MCF 10A (cell line): ENCODE measurements at regions not wholly inside any gene's neighbourhood (a gene's known extent, or its start where the extent isn't known, plus 50 kb on each side); places are given as distances from the start of the nearest gene placed in this dataset.

Experiments used
- BruUV-seq: library from RNA; stranded (reverse); fragments of 400-500 nt; replicated peaks from 2 replicates; lab custom pipeline; 2021; lab: Mats Ljungman, UMichigan
- CTCF ChIA-PET: fragments of 300-600 bp; sonication (Branson Sonifier 250); formaldehyde crosslinking; extraction: SDS; loops from one replicate; lab custom pipeline; 2021; ENCODE audit warnings: antibody characterized with exemption, inconsistent platforms; lab: Yijun Ruan, JAX
- POLR2A ChIA-PET: fragments of 300-600, 350-650 bp; sonication (Branson Sonifier 250); formaldehyde crosslinking; extraction: SDS; loops from one replicate; lab custom pipeline; 2020; ENCODE audit warnings: antibody characterized with exemption, inconsistent platforms; lab: Yijun Ruan, JAX
- DNase-seq: peaks from one replicate; pipeline ENCODE4 v3.0.0-alpha.2; 2018; ENCODE audit not compliant: unreplicated experiment
- H3K27ac Mint-ChIP-seq: one replicate; pipeline ENCODE4 v1.8.0; 2022; ENCODE audit warnings: mild to moderate bottlenecking, low read depth, mixed read lengths; ENCODE audit not compliant: unreplicated experiment
- H3K27me3 Mint-ChIP-seq: one replicate; pipeline ENCODE4 v1.8.0; 2022; ENCODE audit warnings: mixed read lengths; ENCODE audit not compliant: insufficient read depth, unreplicated experiment
- H3K36me3 Mint-ChIP-seq: one replicate; pipeline ENCODE4 v1.8.0; 2022; ENCODE audit warnings: mild to moderate bottlenecking, moderate library complexity, mixed read lengths; ENCODE audit not compliant: insufficient read depth, unreplicated experiment
- H3K4me1 Mint-ChIP-seq: one replicate; pipeline ENCODE4 v1.8.0; 2022; ENCODE audit warnings: mixed read lengths; ENCODE audit not compliant: insufficient read depth, unreplicated experiment
- H3K4me3 Mint-ChIP-seq: one replicate; pipeline ENCODE4 v1.8.0; 2022; ENCODE audit warnings: mild to moderate bottlenecking, moderate library complexity, mixed read lengths; ENCODE audit not compliant: unreplicated experiment
- H3K9me3 Mint-ChIP-seq: one replicate; pipeline ENCODE4 v1.8.0; 2022; ENCODE audit warnings: mixed read lengths; ENCODE audit not compliant: unreplicated experiment
- intact Hi-C: fragments of 100-400 bp; cut with micrococcal nuclease; formaldehyde crosslinking; loops from 2 replicates; pipeline ENCODE4 v1.14.1; 2022
- TF ChIP-seq, protein P1 (sequence below): fragments of 200-600 bp; IDR thresholded peaks from one replicate; pipeline ENCODE4 v1.8.0; 2022; ENCODE audit warnings: antibody characterized with exemption, mild to moderate bottlenecking; ENCODE audit not compliant: unreplicated experiment

DNA sequence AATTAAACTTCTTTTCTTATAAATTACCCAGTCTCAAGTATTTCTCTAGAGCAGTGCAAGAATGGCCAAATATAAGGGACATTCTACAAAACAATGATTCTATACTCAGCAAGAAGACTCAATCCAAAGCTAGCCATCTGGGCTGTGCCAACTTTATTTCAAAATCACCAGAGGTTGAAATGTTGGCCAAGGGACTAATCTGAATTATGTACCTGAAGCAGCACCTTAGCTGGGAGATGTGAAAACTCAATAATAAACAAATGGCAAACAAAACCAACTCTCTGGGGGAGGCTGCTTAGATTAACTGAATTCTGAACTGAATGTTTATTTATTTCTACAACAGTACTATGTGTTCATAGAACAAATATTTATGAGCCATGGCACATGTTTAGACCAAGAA lies 251.3 kb downstream of the RDH14 start:
- ChIA-PET CTCF (no interaction called here), POLR2A (interaction anchor here (0.9 kb wide), 1 partner anchor 523 kb away, joined by 4 read pairs; no protein-coding TSS in a partner anchor)
- Mint-ChIP-seq H3K27me3 (no peaks in the 10 kb centered on the region), H3K27ac (no peak overlapping the region), H3K9me3 (no peaks in the 10 kb centered on the region), H3K36me3 (no peaks in the 10 kb centered on the region), H3K4me3 (no peak overlapping the region), H3K4me1 (no peaks in the 10 kb centered on the region)
- TF ChIP-seq, protein P1, sequence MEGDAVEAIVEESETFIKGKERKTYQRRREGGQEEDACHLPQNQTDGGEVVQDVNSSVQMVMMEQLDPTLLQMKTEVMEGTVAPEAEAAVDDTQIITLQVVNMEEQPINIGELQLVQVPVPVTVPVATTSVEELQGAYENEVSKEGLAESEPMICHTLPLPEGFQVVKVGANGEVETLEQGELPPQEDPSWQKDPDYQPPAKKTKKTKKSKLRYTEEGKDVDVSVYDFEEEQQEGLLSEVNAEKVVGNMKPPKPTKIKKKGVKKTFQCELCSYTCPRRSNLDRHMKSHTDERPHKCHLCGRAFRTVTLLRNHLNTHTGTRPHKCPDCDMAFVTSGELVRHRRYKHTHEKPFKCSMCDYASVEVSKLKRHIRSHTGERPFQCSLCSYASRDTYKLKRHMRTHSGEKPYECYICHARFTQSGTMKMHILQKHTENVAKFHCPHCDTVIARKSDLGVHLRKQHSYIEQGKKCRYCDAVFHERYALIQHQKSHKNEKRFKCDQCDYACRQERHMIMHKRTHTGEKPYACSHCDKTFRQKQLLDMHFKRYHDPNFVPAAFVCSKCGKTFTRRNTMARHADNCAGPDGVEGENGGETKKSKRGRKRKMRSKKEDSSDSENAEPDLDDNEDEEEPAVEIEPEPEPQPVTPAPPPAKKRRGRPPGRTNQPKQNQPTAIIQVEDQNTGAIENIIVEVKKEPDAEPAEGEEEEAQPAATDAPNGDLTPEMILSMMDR: no peak
- DNase-seq: no peak
- intact Hi-C loops: no loop called here
- no TSS peak for BruUV-seq

DNA sequence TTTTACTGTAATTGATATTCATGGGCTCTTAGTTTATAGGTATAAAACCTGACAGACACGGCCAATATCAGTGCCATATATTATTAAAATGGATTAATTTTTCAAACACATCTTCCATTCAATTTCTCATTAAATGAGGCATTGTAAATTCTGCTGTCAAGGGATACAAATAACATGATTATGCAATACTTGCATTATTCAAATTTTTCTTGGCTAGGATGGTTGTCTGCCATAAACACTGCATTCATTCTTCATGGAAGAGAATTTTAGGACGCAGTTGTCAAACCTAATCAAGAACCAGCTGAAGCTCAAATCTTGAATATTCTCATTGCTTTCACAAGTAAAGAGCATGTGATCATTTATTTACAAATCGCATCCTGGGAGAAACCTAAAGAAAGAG lies 255.6 kb downstream of the RDH14 start:
- TF ChIP-seq, protein P1: no peak
- H3K36me3 Mint-ChIP-seq: no peaks in the 10 kb centered on the region
- H3K27me3 Mint-ChIP-seq: no peaks in the 10 kb centered on the region
- H3K27ac Mint-ChIP-seq: no peak overlapping the region
- POLR2A ChIA-PET: no interaction called here
- BruUV-seq: no TSS peak
- no peak for DNase-seq
- CTCF ChIA-PET: no interaction called here
- intact Hi-C loops: no loop called here
- H3K9me3 Mint-ChIP-seq: no peaks in the 10 kb centered on the region
- H3K4me3 Mint-ChIP-seq: no peak overlapping the region
- peaks cover 6% of the 10 kb centered on the region for H3K4me1 Mint-ChIP-seq

DNA sequence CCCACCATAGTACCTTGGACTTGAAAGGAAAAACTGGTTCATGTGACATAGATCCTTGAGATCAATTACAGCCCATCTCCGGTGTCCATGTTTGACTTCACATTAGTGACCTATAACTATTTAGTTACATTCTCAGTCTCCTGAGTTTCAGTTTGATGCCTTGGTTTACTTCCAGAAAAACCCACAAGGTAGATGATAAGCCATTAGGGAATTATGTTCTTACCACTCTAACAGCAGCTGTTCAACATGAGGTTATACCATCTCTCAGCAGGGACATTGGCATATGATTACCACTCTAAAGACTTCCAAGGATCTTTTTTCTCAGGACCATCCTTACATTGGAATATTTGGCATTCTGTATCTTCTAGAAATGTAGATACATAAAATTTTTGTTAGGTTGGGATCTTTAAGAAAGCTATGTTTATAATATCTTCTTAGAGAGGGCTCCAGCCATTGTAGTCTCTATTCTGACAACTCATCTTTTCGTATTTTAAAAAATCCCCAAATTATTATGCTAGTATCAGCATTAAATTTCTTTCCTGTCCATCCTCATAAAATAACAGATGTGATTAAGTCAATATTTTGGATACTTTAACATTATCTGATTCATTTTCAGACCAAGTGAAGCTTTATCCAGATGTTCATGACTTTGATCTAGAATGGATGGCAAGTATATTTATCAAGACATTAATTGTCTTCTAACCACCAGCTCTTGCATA lies 258.9 kb downstream of the RDH14 start:
- TF ChIP-seq, protein P1: no peak
- Mint-ChIP-seq H3K36me3 (no peaks in the 10 kb centered on the region), H3K27ac (no peak overlapping the region), H3K27me3 (no peaks in the 10 kb centered on the region), H3K9me3 (no peaks in the 10 kb centered on the region), H3K4me1 (peaks cover 15% of the 10 kb centered on the region), H3K4me3 (no peak overlapping the region)
- no TSS peak for BruUV-seq
- ChIA-PET POLR2A (interaction anchor here (0.7 kb wide), 1 partner anchor 9 kb away, joined by 3 read pairs; no protein-coding TSS in a partner anchor), CTCF (interaction anchor here (0.6 to 1.2 kb wide), 4 partner anchors 14 to 443 kb away, joined by 3 to 6 read pairs (median 3); no protein-coding TSS in a partner anchor)
- intact Hi-C loops: no loop called here
- DNase-seq: no peak

DNA sequence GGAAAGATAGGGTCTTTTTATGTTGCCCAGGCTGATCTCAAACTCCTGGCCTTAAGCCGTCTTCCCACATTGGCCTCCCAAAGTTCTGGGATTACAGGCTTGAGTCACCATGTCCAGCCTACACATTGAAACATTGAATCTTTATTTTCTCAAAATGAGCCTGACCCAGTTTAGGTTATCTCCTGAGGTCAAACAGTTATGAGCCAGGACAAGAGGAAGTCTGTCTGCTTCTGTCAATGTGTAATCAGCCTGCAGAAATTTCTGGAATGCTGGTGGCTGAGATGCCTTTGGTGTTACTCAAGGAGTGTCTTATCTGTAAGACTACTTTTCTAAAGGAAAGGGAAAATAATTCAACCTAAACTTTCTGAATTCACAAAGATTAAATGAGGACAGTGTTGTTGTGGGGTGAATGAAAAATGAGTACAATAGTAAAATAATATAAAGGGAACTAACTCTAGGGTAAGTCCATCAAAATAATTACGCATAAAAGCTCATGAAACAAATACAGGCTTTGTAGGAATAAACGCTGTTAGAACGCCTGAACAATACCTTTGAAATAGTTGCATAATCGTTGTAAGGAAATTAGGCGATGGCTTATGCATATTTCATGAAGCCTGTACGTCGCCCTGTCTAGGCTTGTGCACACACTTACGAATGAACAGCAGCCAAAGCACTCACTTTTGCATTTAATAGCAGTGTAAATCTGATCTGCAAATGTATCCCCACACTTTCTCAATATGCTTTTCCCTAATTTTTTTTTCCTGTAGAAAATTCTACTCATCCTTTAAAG lies 260.8 kb downstream of the RDH14 start:
- Mint-ChIP-seq H3K27ac (peak overlapping the region; percentile 46), H3K36me3 (no peaks in the 10 kb centered on the region), H3K27me3 (no peaks in the 10 kb centered on the region), H3K4me3 (peak overlapping the region; percentile 13), H3K4me1 (peaks cover 15% of the 10 kb centered on the region), H3K9me3 (no peaks in the 10 kb centered on the region)
- POLR2A ChIA-PET: no interaction called here
- intact Hi-C loops: no loop called here
- no TSS peak for BruUV-seq
- CTCF ChIA-PET: interaction anchor here (0.6 to 0.8 kb wide), 3 partner anchors 150 to 234 kb away, joined by 3 to 4 read pairs (median 3); no protein-coding TSS in a partner anchor
- peak; percentile 56 for DNase-seq
- TF ChIP-seq, protein P1: no peak
